ENCODE measurements at regions not wholly inside any gene's neighbourhood (a gene's known extent, or its start where the extent isn't known, plus 50 kb on each side); places are given as distances from the start of the nearest gene placed in this dataset.

DNA sequence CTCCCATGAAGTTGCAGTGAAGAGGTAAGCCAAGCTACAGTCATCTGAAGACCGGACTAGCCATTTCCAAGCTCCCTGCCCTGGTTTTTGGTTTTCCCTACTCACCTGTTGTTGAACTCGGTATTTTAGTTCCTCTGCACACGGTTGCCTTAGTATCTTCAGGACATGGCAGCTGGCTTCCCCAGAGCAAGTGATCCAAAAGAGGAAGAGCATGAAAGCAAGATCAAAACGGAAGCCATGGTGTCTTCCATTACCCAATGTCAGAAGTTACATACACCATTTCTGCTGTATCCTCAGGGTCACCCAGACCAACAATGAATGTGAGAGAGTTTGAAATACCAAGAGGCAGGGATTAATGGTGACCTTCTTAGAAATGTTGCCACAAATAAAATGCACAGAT, 276.6 kb upstream of the CNR1 start:
- TF ChIP-seq CTCF (IDR thresholded peaks at IDR 0.05) (no peak), TCF7L2 (IDR thresholded peaks at IDR 0.05; ENCODE audit: low read depth, low read length) (no peak), POLR2AphosphoS5 (IDR thresholded peaks at IDR 0.05; ENCODE audit: low read depth, low read length) (no peak)
